Globus pallidus (tissue), 1 donor: ENCODE measurements at regions not wholly inside any gene's neighbourhood (a gene's known extent, or its start where the extent isn't known, plus 50 kb on each side); places are given as distances from the start of the nearest gene placed in this dataset.
"Not testable (repeated sequence)": the region's sequence is repeated elsewhere in the genome, so short reads cannot be mapped to it uniquely, and the experiment has no call there.

Source experiments
- DNase-seq: peaks from one replicate; pipeline ENCODE4 v3.0.0-alpha.2; 2015; ENCODE audit warnings: low spot score

GRCh38 chr4:57412259-57413054, 302.3 kb upstream of the IGFBP7 start:
- DNase-seq, result no peak

GRCh38 chr4:57410331-57411052, 300.3 kb upstream of the IGFBP7 start:
- DNase-seq, result peak; percentile 93

- no peak for DNase-seq
These were observed 295.2 kb upstream of the IGFBP7 start for GRCh38 chr4:57405359-57405758.

- DNase-seq, result no peak
These were observed 294.3 kb upstream of the IGFBP7 start for GRCh38 chr4:57404483-57404882.

DNA sequence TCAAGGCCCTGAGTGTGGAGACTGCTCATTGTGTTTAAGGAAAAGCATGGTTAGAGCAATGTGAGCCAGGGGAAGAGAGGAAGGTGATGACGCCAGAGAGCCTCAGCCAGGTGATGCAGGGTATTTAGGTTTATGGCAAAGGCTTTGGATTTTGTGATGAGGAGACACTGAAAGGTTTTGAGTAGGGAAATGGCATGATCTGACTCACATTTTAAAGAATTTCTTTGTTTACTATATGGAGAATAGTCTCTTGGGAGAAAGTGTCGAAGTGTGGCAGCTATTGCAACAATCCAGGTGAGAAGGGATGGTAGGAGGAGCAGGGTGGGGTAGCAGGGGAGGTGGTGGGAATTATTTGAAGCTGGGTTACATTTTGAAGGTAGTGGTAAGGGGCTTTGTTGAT, 293.4 kb upstream of the IGFBP7 start:
- no peak for DNase-seq

DNA sequence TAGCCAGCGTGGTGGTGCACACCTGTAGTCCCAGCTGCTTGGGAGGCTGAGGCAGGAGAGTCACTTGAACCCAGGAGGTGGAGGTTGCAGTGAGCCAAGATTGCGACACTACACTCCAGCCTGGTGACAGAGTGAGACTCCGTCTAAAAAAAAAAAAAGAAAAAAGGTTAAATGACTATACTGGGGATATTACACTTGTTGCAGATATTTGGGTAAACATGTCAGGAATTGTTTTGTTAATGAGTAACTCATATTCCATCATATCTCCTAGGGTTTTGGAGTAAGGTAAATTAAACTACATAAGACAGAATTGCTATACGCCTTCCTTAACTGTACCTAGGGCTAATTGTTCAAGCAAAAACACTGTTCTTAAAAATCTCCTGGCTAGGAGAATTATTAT, 291.4 kb upstream of the IGFBP7 start:
- DNase-seq, result no peak

DNA sequence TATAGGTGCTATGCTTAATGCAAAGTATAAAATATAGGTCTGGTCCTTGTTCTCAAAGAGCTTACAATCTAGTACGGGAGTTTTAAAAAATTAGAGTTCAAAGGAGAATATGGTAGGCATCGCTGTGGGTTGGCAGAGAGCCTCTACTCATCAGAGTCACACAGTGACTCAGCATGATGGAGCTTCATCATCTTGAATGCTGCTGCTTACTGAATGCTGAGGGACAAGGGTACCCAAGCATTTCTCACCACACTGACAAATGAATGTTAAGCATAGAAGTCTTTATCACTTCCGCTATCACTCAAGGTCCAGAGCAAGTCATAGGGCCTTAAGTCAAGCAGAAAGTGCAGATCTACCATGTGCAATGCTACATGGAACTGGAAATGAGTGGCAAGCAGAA, 268.6 kb upstream of the IGFBP7 start:
- DNase-seq, result no peak

- DNase-seq, result no peak
These were observed 264.8 kb upstream of the IGFBP7 start for GRCh38 chr4:57374866-57375595.

DNA sequence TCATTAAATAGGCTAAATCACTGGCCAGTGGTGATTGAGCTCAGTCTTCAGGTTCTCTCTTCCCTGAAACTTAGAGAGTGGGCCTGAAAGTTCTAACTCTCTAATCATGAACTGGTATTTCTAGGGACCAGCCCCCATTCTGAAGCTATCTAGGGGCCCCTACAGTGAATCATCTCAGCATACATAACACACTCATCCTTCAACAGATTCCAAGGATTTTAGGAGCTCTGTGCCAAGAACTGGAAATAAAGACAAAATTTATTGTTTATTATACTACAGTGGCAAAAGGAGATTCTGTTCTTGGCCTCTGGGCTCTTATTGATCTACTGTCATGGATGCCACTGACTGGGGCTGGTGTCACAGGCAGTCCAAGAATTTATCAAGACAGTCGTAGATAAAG, 263.8 kb upstream of the IGFBP7 start:
- DNase-seq, result no peak

DNA sequence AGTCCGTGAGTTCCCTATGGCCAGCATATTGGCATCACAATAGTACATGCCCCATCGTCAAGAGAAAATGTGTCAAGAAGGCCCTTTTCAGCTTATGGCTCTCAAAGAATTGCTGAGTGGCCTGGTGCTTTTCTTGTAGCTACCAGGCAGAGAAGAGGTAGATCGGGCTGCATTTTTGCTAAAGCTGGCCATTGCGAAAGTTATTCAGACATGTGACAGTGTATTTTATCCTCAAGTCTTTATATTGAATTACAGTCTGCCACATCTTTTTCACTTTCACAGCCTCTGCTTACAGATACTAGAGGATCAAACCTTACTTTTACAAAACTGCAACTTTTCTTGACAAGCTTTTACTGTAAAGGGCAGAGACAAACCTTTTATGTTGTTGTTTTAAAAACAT, 261.5 kb upstream of the IGFBP7 start:
- DNase-seq, result no peak

DNA sequence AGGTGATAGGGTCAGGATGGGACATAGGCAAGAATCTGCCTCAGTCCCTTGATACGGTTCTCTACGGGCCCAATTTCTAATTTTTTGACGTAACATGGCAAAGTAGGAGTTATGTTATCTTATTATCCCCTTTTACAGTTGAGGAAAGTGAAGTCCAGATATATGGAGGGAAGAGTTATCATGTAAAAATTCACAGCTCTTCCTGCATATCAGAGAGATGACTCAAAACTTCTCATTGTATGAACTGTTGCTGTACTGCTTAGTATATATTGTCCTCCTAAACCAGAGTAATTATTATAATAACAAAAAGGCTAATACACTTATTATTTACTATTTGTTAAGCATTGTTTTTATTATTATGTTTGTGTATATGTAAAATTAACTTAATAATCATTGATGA, 260.5 kb upstream of the IGFBP7 start:
- no peak for DNase-seq

GRCh38 chr4:57369446-57369845, 259.3 kb upstream of the IGFBP7 start:
- DNase-seq, result no peak

GRCh38 chr4:57364255-57364654, 254.1 kb upstream of the IGFBP7 start:
- no peak for DNase-seq

DNA sequence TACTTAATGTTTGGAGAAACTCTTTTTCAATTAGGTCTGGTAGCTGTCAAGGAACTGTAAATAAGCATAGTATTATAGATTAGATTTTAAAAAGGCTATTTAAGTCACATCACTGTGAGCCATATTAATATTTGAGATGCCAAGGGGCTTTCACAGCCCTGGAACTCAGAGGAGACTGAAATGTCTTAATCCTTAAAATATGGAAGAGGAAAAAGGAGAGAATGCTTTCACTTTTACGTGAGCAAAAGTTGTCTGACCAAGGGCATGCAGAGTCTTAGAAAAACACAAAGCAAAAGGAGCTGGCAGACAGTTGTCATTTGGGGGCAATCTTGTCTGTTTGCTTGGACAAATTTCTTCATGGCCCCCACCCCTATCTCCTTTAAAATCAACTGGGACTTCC, 253.2 kb upstream of the IGFBP7 start:
- no peak for DNase-seq

DNA sequence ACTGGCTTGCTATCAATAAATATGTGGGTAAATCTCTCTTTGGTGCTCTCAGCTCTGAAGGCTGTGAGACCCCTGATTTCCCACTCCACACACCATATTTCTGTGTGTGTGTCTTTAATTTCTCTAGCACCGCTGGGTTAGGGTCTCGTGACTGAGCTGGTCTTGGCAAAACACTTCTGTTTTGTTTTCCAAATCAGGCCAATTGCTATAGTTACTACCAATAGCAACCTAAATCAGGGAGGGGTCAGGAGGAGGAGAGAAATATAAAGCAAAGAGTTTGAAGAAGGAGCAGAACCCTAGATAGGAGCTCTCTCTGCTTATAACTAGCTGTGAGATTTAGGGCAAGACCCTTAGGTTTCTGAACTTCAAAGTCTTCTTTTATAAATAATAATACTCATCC, 250.5 kb upstream of the IGFBP7 start:
- no peak for DNase-seq

GRCh38 chr4:57355101-57355665, 245.0 kb upstream of the IGFBP7 start:
- no peak for DNase-seq

DNA sequence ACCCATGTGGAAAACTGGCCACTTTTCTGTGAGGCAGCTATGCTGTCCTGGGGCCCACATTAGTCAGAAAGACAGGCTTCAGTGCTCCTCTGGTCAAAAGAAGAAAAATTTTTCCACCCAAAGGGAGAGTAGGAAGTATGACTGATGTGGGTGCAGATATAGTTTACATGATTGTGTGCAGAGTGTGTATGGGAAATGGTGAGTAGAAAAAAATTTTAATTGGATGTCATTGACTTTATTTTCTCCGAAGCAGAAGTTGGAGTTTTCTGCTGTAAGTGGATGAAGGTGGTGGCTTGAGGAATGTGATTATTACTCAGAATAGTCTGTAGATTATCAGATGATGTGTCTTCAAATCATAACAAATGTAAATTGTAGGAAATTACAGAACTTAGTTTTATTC, 241.5 kb upstream of the IGFBP7 start:
- DNase-seq, result no peak

GRCh38 chr4:57344296-57344695, 234.1 kb upstream of the IGFBP7 start:
- DNase-seq, result no peak

- DNase-seq, result no peak
These were observed 232.2 kb upstream of the IGFBP7 start for GRCh38 chr4:57342411-57342810.

DNA sequence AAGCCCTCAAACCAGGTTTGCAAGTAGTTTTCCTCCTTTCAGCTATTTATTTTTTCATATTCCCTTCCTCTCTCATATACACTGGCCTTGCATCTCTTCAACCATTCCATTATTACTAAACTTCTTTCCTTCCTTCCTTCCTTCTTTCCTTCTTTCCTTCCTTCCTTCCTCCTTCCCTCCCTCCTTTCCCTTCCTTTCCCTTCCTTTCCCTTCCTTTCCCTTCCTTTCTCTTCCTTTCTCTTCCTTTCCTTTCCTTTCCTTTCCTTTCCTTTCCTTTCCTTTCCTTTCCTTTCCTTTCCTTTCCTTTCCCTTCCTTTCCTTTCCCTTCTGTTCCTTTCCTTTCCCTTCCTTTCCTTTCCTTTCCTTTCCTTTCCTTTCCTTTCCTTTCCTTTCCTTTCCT, 228.7 kb upstream of the IGFBP7 start:
- not testable (repeated sequence) for DNase-seq

GRCh38 chr4:57333684-57334083, 223.5 kb upstream of the IGFBP7 start:
- DNase-seq, result no peak

GRCh38 chr4:57331959-57332358, 221.8 kb upstream of the IGFBP7 start:
- DNase-seq, result no peak

- no peak for DNase-seq
These were observed 219.1 kb upstream of the IGFBP7 start for GRCh38 chr4:57329279-57329678.
